ENCODE measurements at regions not wholly inside any gene's neighbourhood (a gene's known extent, or its start where the extent isn't known, plus 50 kb on each side); places are given as distances from the start of the nearest gene placed in this dataset.
"Not testable (repeated sequence)": the region's sequence is repeated elsewhere in the genome, so short reads cannot be mapped to it uniquely, and the experiment has no call there.

DNA sequence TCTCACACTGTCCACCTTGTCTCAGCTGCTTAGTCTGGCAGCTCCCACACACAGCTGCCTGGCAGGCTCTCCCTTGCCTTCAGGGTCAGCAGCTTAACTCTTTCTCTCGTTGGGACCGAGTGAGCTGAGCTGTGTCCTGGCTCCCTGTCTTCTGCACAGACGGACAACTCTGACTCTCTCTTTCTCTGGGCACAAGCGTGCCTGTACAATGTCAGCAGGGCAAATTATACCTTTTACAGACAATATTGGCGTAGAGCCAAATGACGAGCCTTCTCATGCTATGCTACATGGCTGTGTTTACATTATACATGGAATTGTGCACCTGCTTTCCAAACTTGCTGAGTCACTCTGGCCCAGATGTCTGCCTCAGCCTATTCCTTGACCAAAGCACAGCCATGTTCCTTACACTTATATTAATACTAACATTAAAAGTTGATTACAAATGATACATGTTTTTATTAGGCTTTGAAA, 188.6 kb downstream of the CYLC2 start:
- Histone ChIP-seq H3K4me1 (ENCODE audit: control insufficient read depth, insufficient read depth, low read length) (no peaks in the 10 kb centered on the region), H3K9ac (ENCODE audit: low read length) (no peak overlapping the region), H3K36me3 (ENCODE audit: control insufficient read depth, insufficient read depth, low read length) (no peaks in the 10 kb centered on the region), H3K27me3 (ENCODE audit: control insufficient read depth, insufficient read depth, low read length) (no peaks in the 10 kb centered on the region), H3K4me3 (ENCODE audit: low read depth, low read length) (no peak overlapping the region), H3K9me3 (ENCODE audit: control insufficient read depth, insufficient read depth, low read depth, low read length) (no peaks in the 10 kb centered on the region), H3K27ac (ENCODE audit: low read depth, low read length) (no peak overlapping the region)

DNA sequence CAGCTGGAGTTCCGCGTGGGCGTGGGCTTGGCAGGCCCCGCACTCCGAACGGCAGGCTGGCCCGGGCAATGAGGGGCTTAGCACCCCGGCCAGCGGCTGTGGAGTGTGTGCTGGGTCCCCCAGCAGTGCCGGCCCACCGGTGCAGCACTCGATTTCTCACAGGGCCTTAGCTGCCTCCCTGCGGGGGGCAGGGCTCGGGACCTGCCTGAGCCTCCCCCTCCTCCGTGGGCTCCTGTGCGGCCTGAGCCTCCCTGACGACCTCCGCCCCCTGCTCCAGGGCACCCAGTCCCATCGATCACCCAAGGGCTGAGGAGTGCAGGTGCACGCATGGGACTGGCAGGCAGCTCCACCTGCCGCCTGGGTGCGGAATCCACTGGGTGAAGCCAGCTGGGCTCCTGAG, 191.8 kb downstream of the CYLC2 start:
- Histone ChIP-seq H3K4me1 (ENCODE audit: control insufficient read depth, insufficient read depth, low read length) (no peaks in the 10 kb centered on the region), H3K9me3 (ENCODE audit: control insufficient read depth, insufficient read depth, low read depth, low read length) (no peaks in the 10 kb centered on the region), H3K27me3 (ENCODE audit: control insufficient read depth, insufficient read depth, low read length) (no peaks in the 10 kb centered on the region), H3K9ac (ENCODE audit: low read length) (no peak overlapping the region), H3K36me3 (ENCODE audit: control insufficient read depth, insufficient read depth, low read length) (no peaks in the 10 kb centered on the region), H3K4me3 (ENCODE audit: low read depth, low read length) (no peak overlapping the region), H3K27ac (ENCODE audit: low read depth, low read length) (no peak overlapping the region)

DNA sequence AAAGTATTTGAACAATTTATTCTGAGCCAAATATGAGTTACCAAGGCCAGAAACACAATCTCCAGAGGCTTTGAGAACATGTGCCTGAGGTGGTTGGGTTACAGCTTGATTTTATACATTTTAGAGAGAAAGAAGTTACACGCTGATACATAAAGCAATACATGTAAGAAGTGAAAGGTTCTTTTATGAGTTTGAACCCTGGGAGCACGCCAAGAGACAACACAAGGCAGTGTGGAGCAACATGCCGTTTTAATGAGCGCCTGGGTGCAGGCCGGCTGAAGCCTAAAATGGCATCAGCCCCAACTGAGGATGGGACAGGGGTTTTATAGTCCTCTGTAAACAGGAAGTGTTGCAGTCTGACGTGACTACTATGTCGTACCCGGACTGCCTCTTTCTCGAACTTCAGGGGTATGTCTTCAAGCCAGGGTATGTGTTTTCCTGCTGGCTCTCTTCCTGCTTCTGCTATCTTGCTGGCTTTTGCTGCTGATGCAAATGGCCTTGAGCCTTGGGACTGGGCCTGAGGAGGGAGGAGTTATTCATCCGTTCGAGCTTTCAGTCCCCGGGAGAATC, 193.7 kb downstream of the CYLC2 start:
- Histone ChIP-seq H3K27me3 (ENCODE audit: control insufficient read depth, insufficient read depth, low read length) (no peaks in the 10 kb centered on the region), H3K4me1 (ENCODE audit: control insufficient read depth, insufficient read depth, low read length) (no peaks in the 10 kb centered on the region), H3K9me3 (ENCODE audit: control insufficient read depth, insufficient read depth, low read depth, low read length) (no peaks in the 10 kb centered on the region), H3K27ac (ENCODE audit: low read depth, low read length) (no peak overlapping the region), H3K4me3 (ENCODE audit: low read depth, low read length) (no peak overlapping the region), H3K36me3 (ENCODE audit: control insufficient read depth, insufficient read depth, low read length) (no peaks in the 10 kb centered on the region), H3K9ac (ENCODE audit: low read length) (no peak overlapping the region)

DNA sequence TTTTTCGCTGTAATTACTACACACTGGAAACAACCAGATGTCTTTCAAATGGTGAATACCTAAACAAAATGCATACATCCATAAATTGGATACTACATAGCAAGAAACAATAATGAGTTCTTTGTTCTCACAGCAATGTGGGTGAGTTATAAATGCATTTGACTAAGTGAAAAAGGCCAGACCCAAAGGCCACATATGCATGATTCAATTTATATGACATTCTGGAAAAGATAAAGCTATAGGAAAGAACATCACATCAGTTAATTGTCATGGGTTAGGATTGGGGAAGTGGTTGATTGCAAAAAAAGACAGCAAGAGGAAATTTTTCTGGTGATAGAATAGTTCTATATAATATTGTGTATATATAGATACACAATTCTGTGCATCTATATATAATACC, 198.9 kb downstream of the CYLC2 start:
- Histone ChIP-seq H3K4me1 (ENCODE audit: control insufficient read depth, insufficient read depth, low read length) (no peaks in the 10 kb centered on the region), H3K9me3 (ENCODE audit: control insufficient read depth, insufficient read depth, low read depth, low read length) (no peaks in the 10 kb centered on the region), H3K27ac (ENCODE audit: low read depth, low read length) (no peak overlapping the region), H3K36me3 (ENCODE audit: control insufficient read depth, insufficient read depth, low read length) (no peaks in the 10 kb centered on the region), H3K27me3 (ENCODE audit: control insufficient read depth, insufficient read depth, low read length) (no peaks in the 10 kb centered on the region), H3K9ac (ENCODE audit: low read length) (no peak overlapping the region), H3K4me3 (ENCODE audit: low read depth, low read length) (no peak overlapping the region)

DNA sequence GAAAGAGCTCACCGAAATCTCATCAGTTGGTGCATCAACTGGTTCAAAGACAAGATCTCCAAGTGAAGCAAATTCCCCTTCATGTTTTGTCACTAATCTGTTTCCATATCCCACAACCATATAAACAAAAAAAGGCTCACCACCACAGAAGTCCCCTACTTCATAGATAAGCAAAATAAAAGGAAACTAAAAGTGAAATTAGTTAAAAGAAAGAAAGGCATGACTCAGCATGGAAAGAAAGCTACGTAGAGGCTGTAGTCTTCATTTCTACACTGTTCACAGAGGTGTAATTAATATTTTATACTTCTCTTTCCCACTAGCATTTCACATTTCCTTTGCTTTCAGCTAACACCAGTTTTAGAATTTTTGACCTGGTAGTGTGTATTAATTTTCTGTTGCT, 208.0 kb downstream of the CYLC2 start:
- Histone ChIP-seq H3K9ac (ENCODE audit: low read length) (no peak overlapping the region), H3K4me3 (ENCODE audit: low read depth, low read length) (no peak overlapping the region), H3K36me3 (ENCODE audit: control insufficient read depth, insufficient read depth, low read length) (no peaks in the 10 kb centered on the region)

DNA sequence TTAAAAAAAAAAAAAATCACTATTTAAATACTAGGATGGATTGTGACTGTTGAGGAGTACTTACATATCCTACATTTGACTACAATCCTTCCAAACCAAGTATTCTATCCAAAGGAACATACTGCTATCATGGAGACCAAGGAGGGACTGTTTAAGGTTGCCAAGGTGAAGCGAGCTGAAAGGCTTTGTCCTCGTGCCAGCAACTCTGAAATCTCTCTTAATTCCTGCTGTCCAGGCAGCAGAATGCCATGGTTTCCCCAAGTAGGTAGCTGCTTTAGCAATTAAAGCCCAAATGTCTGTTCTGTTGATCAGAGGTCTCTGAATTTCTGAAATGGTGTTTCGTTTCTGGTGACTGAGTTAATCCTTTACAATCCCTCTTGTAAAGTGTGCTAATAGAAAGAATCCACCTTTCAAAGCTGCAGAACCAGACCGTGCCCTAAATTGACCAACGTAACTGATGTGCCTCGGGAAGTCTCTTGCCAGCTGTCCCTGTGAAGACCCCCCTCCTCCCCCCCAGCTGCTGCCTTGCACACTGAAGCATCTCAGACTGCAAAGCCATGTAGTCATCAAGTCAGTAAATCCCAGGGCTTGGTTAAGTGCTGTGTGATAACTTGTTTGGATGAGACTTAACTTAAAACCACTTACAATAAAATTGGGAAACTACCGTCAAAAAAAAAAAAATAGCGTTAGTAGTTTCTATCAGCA, 210.9 kb downstream of the CYLC2 start:
- H3K4me3 ChIP-seq (ENCODE audit: low read depth, low read length); H3K36me3 ChIP-seq (ENCODE audit: control insufficient read depth, insufficient read depth, low read length); H3K27ac ChIP-seq (ENCODE audit: low read depth, low read length); H3K27me3 ChIP-seq (ENCODE audit: control insufficient read depth, insufficient read depth, low read length); H3K9ac ChIP-seq (ENCODE audit: low read length); H3K4me1 ChIP-seq (ENCODE audit: control insufficient read depth, insufficient read depth, low read length): not testable (repeated sequence)
- H3K9me3 ChIP-seq (ENCODE audit: control insufficient read depth, insufficient read depth, low read depth, low read length), result peaks cover 16% of the 10 kb centered on the region

More for the DNA sequence above, 208.0 kb downstream of the CYLC2 start:
- Histone ChIP-seq H3K27me3 (ENCODE audit: control insufficient read depth, insufficient read depth, low read length) (no peaks in the 10 kb centered on the region), H3K9me3 (ENCODE audit: control insufficient read depth, insufficient read depth, low read depth, low read length) (no peaks in the 10 kb centered on the region), H3K4me1 (ENCODE audit: control insufficient read depth, insufficient read depth, low read length) (no peaks in the 10 kb centered on the region), H3K27ac (ENCODE audit: low read depth, low read length) (no peak overlapping the region)

DNA sequence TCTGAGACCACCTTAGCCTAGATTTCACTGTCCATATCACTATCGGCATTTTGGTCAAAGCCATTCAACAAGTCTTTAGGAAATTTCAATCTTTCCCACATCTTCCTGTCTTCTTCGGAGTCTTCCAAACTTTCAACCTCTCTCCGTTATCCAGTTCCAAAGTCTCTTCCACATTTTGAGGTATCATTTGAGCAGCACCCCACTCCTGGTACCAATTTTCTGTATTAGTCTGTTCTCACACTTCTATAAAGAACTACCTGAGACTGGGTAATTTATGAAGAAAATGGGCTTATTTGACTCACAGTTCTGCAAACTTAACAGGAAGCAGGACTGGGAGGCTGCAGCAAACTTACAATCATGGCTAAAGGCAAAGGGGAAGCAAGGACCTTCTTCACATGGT, 215.5 kb downstream of the CYLC2 start:
- Histone ChIP-seq H3K27me3 (ENCODE audit: control insufficient read depth, insufficient read depth, low read length) (no peaks in the 10 kb centered on the region), H3K9ac (ENCODE audit: low read length) (no peak overlapping the region), H3K27ac (ENCODE audit: low read depth, low read length) (no peak overlapping the region)

DNA sequence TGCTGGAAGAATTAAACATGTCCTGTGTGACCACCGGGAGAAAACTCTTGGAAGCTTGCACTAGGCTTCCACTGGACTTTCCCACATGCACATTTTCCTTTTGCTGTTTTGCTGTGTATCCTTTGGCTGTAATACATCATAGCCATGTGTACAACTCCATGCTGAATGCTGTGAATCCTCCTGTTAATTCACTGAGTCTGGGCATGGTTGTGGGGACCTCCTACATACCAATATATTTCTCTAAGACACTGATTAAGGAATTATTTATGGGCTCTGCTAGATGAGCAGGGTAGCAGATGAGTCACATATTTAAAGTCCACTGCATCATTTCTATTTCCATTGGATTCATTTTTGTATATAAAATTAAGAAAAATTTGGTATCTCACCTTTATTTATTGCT, 220.1 kb downstream of the CYLC2 start:
- Histone ChIP-seq H3K9me3 (ENCODE audit: control insufficient read depth, insufficient read depth, low read depth, low read length) (peaks cover 18% of the 10 kb centered on the region), H3K4me3 (ENCODE audit: low read depth, low read length) (no peak overlapping the region), H3K27me3 (ENCODE audit: control insufficient read depth, insufficient read depth, low read length) (no peaks in the 10 kb centered on the region), H3K27ac (ENCODE audit: low read depth, low read length) (no peak overlapping the region), H3K4me1 (ENCODE audit: control insufficient read depth, insufficient read depth, low read length) (no peaks in the 10 kb centered on the region), H3K9ac (ENCODE audit: low read length) (no peak overlapping the region), H3K36me3 (ENCODE audit: control insufficient read depth, insufficient read depth, low read length) (no peaks in the 10 kb centered on the region)

More for the DNA sequence above, 215.5 kb downstream of the CYLC2 start:
- peaks cover 26% of the 10 kb centered on the region for H3K9me3 ChIP-seq (ENCODE audit: control insufficient read depth, insufficient read depth, low read depth, low read length)
- H3K4me1 ChIP-seq (ENCODE audit: control insufficient read depth, insufficient read depth, low read length), result no peaks in the 10 kb centered on the region
- H3K36me3 ChIP-seq (ENCODE audit: control insufficient read depth, insufficient read depth, low read length), result no peaks in the 10 kb centered on the region
- no peak overlapping the region for H3K4me3 ChIP-seq (ENCODE audit: low read depth, low read length)

DNA sequence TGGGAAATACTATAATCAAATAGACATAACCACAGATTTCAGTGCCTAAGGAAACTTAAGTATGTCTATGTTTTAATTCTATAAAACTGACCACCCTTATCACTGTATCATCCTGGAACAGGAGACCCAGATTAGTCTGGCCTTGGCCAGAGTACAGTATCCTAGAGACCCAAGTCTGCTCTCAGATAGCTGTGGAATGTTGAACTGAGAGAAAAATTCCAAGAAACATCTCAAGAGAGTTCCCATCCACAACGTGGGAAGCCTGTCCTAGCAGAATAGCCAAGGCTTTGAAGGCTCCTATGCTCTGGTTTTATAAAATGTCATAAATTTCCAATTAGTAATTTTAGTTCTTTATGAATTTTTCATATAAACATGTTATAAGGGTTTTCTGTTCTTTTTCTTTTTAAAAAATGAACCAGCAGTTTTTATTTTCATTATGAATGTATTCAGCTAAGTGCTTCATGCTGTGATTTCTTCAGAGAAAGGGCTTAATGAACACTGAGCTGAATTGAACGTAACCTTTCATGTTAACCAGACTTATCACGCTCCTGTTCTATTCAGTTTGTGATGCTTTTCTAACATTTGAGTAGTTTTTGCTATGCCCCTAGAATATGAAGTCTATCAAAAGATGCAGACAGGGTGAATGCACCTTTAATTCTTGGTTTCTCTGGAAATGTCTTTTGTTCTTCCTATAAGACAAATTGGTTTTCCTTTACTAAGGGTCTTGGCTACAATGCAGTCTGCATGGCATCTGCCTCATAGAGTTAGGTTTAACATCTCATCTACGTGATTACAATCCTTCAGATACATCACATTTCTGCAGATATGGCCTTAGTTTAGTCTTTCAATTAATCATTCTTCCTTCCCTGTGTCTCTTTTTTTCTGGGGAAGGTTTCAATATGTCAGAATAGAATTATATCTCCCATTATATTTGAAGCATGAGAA, 230.8 kb downstream of the CYLC2 start:
- Histone ChIP-seq H3K4me1 (ENCODE audit: control insufficient read depth, insufficient read depth, low read length) (no peaks in the 10 kb centered on the region), H3K27ac (ENCODE audit: low read depth, low read length) (no peak overlapping the region), H3K36me3 (ENCODE audit: control insufficient read depth, insufficient read depth, low read length) (no peaks in the 10 kb centered on the region), H3K9ac (ENCODE audit: low read length) (no peak overlapping the region), H3K4me3 (ENCODE audit: low read depth, low read length) (no peak overlapping the region), H3K9me3 (ENCODE audit: control insufficient read depth, insufficient read depth, low read depth, low read length) (no peaks in the 10 kb centered on the region), H3K27me3 (ENCODE audit: control insufficient read depth, insufficient read depth, low read length) (no peaks in the 10 kb centered on the region)

DNA sequence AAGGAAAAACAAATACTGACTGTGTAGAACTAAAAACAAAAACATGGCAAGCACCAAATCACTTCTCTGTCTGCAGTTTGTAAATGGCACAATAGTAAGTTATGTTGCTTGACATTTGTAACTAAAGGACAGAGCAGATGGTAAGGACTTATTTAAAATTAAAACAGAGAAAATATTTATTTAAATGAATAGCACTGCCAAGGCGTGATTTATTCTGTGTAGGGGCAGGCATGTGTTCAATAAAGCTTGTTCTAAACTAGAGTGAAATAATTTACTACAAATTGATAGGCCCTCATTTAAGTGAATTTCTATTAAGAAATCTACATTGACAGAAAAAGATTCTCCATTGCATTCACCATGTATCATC, 231.5 kb downstream of the CYLC2 start:
- H3K4me3 ChIP-seq (ENCODE audit: low read depth, low read length), result no peak overlapping the region
- no peaks in the 10 kb centered on the region for H3K4me1 ChIP-seq (ENCODE audit: control insufficient read depth, insufficient read depth, low read length)
- no peaks in the 10 kb centered on the region for H3K36me3 ChIP-seq (ENCODE audit: control insufficient read depth, insufficient read depth, low read length)
- no peak overlapping the region for H3K27ac ChIP-seq (ENCODE audit: low read depth, low read length)
- no peaks in the 10 kb centered on the region for H3K9me3 ChIP-seq (ENCODE audit: control insufficient read depth, insufficient read depth, low read depth, low read length)
- no peak overlapping the region for H3K9ac ChIP-seq (ENCODE audit: low read length)
- H3K27me3 ChIP-seq (ENCODE audit: control insufficient read depth, insufficient read depth, low read length), result no peaks in the 10 kb centered on the region

DNA sequence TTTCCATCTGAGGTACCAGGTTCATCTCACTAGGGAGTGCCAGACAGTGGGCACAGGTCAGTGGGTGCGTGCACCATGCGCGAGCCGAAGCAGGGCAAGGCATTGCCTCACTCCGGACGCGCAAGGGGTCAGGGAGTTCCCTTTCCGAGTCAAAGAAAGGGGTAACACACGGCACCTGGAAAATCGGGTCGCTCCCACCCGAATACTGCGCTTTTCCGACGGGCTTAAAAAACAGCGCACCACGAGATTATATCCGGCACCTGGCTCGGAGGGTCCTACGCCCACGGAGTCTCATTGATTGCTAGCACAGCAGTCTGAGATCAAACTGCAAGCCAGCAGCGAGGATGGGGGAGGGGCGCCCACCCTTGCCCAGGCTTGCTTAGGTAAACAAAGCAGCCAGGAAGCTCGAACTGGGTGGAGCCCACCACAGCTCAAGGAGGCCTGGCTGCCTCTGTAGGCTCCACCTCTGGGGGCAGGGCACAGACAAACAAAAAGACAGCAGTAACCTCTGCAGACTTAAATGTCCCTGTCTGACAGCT, 242.5 kb downstream of the CYLC2 start:
- not testable (repeated sequence) for H3K36me3 ChIP-seq (ENCODE audit: control insufficient read depth, insufficient read depth, low read length); H3K27ac ChIP-seq (ENCODE audit: low read depth, low read length); H3K9me3 ChIP-seq (ENCODE audit: control insufficient read depth, insufficient read depth, low read depth, low read length); H3K4me1 ChIP-seq (ENCODE audit: control insufficient read depth, insufficient read depth, low read length); H3K27me3 ChIP-seq (ENCODE audit: control insufficient read depth, insufficient read depth, low read length)
- Histone ChIP-seq H3K9ac (ENCODE audit: low read length) (peak overlapping the region; percentile 50), H3K4me3 (ENCODE audit: low read depth, low read length) (peak overlapping the region; percentile 49)

All from HUES6 (cell line).